HUDEP-2 (cell line): ENCODE measurements at regions not wholly inside any gene's neighbourhood (a gene's known extent, or its start where the extent isn't known, plus 50 kb on each side); places are given as distances from the start of the nearest gene placed in this dataset.

Experiments
- DNase-seq, 76 experiments: peaks; one replicate each; lab custom pipeline; 2025; ENCODE audit not compliant: unreplicated experiment in 76 of 76; lab: John Stamatoyannopoulos, UW

- no peak for DNase-seq
These were observed 191.1 kb upstream of the PRICKLE1 start for GRCh38 chr12:42780671-42781070.

- no peak for DNase-seq
These were observed 189.8 kb upstream of the PRICKLE1 start for GRCh38 chr12:42779186-42779859.

GRCh38 chr12:42776396-42776795, 186.8 kb upstream of the PRICKLE1 start:
- DNase-seq, result no peak

- no peak for DNase-seq
These were observed 184.7 kb upstream of the PRICKLE1 start for GRCh38 chr12:42774238-42774637.

- DNase-seq, result no peak
These were observed 180.7 kb upstream of the PRICKLE1 start for GRCh38 chr12:42770261-42770660.

GRCh38 chr12:42769455-42769854, 179.9 kb upstream of the PRICKLE1 start:
- DNase-seq, result no peak

GRCh38 chr12:42767998-42768397, 178.5 kb upstream of the PRICKLE1 start:
- no peak for DNase-seq

GRCh38 chr12:42767326-42767954, 177.9 kb upstream of the PRICKLE1 start:
- no peak for DNase-seq

GRCh38 chr12:42766754-42767153, 177.2 kb upstream of the PRICKLE1 start:
- no peak for DNase-seq

GRCh38 chr12:42766026-42766425, 176.5 kb upstream of the PRICKLE1 start:
- no peak for DNase-seq

- DNase-seq, result no peak
These were observed 174.1 kb upstream of the PRICKLE1 start for GRCh38 chr12:42763682-42764081.

GRCh38 chr12:42762395-42762925, 172.9 kb upstream of the PRICKLE1 start:
- no peak for DNase-seq

- DNase-seq, result no peak
These were observed 172.2 kb upstream of the PRICKLE1 start for GRCh38 chr12:42761601-42762350.

- DNase-seq, result no peak
These were observed 171.5 kb upstream of the PRICKLE1 start for GRCh38 chr12:42761086-42761485.

- no peak for DNase-seq
These were observed 171.0 kb upstream of the PRICKLE1 start for GRCh38 chr12:42760550-42760949.

GRCh38 chr12:42759622-42760273, 170.2 kb upstream of the PRICKLE1 start:
- DNase-seq, result no peak

GRCh38 chr12:42758806-42759205, 169.3 kb upstream of the PRICKLE1 start:
- DNase-seq, result no peak

GRCh38 chr12:42757624-42758119, 168.1 kb upstream of the PRICKLE1 start:
- no peak for DNase-seq

- DNase-seq, result no peak
These were observed 167.5 kb upstream of the PRICKLE1 start for GRCh38 chr12:42756841-42757623.

GRCh38 chr12:42750356-42750755, 160.8 kb upstream of the PRICKLE1 start:
- no peak for DNase-seq
